Hematopoietic multipotent progenitor cell (in vitro differentiated cells): ENCODE measurements at regions not wholly inside any gene's neighbourhood (a gene's known extent, or its start where the extent isn't known, plus 50 kb on each side); places are given as distances from the start of the nearest gene placed in this dataset.
A peak's percentile ranks its signal among the peaks of the same experiment; 100 is the strongest.
"Not testable (repeated sequence)": the region's sequence is repeated elsewhere in the genome, so short reads cannot be mapped to it uniquely, and the experiment has no call there.

Source experiments
- DNase-seq, 3 donors: peaks; one replicate each; pipeline ENCODE4 v3.0.0-alpha.2; 2011 to 2015; ENCODE audit warnings: low read depth in 2 of 3, low spot score in 2 of 3

- no peak for DNase-seq
These were observed 87.7 kb upstream of the LSM6 start for GRCh38 chr4:146087856-146088255.

GRCh38 chr4:146076081-146076480 lies 99.4 kb upstream of the LSM6 start:
- DNase-seq = no peak

- no peak for DNase-seq
These were observed 102.0 kb upstream of the LSM6 start for GRCh38 chr4:146073517-146073916.

GRCh38 chr4:146072376-146072775 lies 103.1 kb upstream of the LSM6 start:
- no peak for DNase-seq

- DNase-seq = no peak
These were observed 104.1 kb upstream of the LSM6 start for GRCh38 chr4:146071390-146071789.

- DNase-seq = no peak
These were observed 112.4 kb upstream of the LSM6 start for GRCh38 chr4:146063143-146063542.

- DNase-seq = no peak
These were observed 113.2 kb upstream of the LSM6 start for GRCh38 chr4:146062340-146062739.

GRCh38 chr4:146061610-146062334 lies 113.7 kb upstream of the LSM6 start:
- DNase-seq = no peak

GRCh38 chr4:146059865-146060264 lies 115.7 kb upstream of the LSM6 start:
- peak in 1 of 3 donors; percentile 24 for DNase-seq

GRCh38 chr4:146059151-146059550 lies 116.4 kb upstream of the LSM6 start:
- no peak for DNase-seq

- no peak for DNase-seq
These were observed 117.0 kb upstream of the LSM6 start for GRCh38 chr4:146058531-146058930.

GRCh38 chr4:146054676-146055075 lies 116.1 kb upstream of the ZNF827 start:
- DNase-seq = no peak

- no peak for DNase-seq
These were observed 115.3 kb upstream of the ZNF827 start for GRCh38 chr4:146053891-146054290.

- DNase-seq = no peak
These were observed 113.2 kb upstream of the ZNF827 start for GRCh38 chr4:146051728-146052391.

GRCh38 chr4:146051223-146051622 lies 112.6 kb upstream of the ZNF827 start:
- DNase-seq = no peak

- DNase-seq = no peak
These were observed 111.2 kb upstream of the ZNF827 start for GRCh38 chr4:146049802-146050201.

GRCh38 chr4:146047768-146048167 lies 109.1 kb upstream of the ZNF827 start:
- DNase-seq = not testable (repeated sequence)

- DNase-seq = no peak
These were observed 102.7 kb upstream of the ZNF827 start for GRCh38 chr4:146041139-146042004.

- no peak for DNase-seq
These were observed 102.0 kb upstream of the ZNF827 start for GRCh38 chr4:146040623-146041022.

GRCh38 chr4:146033149-146033548 lies 94.5 kb upstream of the ZNF827 start:
- no peak for DNase-seq

- no peak for DNase-seq
These were observed 93.7 kb upstream of the ZNF827 start for GRCh38 chr4:146032234-146032860.
